ENCODE measurements at regions not wholly inside any gene's neighbourhood (a gene's known extent, or its start where the extent isn't known, plus 50 kb on each side); places are given as distances from the start of the nearest gene placed in this dataset.

DNA sequence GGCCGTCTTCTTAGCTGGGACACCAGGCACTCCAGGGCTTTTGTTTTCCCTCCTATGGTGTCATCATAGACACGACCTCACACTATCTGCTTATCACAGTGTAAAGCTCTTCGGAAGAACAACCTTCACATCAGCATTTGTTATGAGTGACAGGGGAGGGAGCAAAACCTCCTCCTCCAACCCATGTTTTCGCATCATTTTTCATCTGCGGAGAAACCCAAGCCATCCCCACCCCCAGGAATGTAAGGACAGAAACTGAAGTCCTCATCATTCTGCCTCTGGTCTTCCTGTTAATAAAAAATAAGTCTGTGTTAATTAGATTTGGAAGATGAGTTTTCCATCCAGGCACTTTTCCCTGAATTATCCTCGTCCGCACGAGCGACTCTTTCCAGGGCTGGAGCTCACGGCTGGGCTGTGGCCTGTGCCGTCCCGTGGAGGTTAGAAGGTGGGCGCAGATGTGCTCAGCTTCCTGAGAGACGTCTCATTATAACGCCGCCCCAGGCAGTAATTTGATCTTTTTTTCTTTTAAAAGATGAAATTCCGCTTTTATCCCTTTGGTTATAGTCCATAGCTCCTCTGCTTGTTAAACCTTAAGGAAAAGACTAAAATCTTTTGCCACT is 101.6 kb upstream of the TMEM18 start:
- DNase-seq = no peak

DNA sequence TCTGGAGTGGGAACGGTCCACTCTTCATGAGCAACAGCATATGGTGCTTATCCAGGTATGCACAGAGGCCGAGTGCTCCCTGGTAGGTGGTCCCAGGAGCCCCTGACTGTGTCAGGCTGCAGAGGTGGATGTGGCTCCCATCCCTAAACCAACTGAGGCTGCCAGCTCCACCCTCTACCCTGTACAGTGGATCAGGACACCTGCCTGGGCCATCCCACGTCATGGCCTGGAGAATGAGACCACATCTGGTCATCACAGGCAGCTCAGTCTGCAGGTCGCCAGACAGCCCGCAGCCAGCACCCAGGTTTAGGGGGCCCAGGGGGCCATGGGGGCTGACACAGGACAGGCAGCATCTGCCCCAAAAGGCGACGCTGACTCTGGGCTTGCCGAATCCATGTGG is 100.3 kb upstream of the TMEM18 start:
- DNase-seq = no peak

DNA sequence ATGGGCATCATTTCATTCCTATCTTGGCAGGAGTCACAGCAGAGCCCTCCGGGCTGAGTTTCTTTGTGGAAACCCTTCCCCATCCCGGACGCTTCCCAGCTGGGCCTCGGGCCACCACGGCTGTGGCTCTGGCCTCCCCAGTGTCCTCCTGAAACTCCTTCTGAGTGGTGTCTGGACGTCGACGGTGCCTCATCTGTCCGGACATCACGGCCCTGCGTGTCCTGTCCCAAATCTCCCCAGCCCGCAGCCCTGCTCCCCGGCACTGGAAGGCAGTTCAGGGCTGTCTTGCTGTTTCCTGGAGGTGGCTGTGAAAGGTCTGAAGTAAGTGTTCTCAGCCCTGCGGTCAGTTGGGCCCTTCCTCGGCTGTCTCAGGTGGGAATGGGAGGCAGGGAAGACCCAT is 99.8 kb upstream of the TMEM18 start:
- no peak for DNase-seq

DNA sequence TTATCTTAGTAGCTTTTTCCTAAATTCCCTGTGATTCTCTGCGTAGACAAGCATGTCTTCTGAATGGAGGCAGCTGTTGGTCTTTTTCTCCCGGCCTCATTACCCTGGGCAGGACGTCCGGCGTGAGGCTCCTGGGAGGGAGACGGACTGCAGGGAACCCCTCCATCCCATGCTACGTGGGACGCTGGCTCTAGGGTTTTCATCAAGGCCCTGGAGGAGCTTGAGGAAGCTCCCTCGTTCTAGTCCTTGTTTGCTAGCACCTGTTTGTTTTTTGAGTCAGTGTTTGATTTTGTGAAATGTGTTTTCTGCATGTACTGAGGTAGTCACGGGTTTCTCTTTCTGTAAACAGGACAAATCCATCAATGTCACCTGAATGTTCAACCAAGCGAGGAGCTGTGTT is 99.3 kb upstream of the TMEM18 start:
- DNase-seq = no peak

DNA sequence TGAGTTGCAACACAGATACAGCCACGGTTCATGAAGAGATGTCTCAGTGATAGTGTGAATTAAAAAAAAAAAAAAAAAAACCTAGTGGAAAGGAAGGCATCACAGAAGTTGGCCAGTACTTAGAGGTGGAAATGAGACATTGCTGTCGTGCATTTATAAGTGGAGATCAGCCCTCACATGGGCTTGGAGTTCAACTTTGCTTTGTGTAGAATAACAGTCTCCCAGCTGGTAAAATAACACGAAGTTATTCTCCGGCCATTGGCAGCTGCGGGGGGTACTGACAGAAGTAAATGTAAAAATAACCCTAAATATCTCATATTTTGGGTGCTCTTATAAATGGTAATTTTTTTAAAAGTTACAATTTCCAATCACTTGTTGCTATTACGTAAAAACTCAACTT is 98.8 kb upstream of the TMEM18 start:
- no peak for DNase-seq

DNA sequence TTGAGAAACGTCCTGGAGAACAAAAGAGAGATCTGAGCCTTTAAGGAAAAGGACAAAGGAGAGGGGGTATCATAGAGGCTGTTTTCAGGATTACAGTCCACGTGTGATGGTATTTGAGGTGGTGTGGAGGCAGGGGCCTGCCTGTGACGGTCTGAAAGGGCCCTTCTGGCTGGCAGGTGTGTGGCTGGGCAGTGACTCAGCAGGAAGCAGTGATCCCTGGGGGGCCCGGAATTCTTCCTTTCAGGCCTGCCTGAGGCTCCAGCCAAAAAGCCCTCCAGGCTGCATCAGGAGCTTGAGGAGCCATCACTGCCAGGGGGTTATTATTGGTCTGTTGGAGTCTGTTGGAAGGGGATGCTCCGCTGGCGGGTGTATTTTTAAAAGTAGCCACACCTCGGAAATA is 97.2 kb upstream of the TMEM18 start:
- no peak for DNase-seq

DNA sequence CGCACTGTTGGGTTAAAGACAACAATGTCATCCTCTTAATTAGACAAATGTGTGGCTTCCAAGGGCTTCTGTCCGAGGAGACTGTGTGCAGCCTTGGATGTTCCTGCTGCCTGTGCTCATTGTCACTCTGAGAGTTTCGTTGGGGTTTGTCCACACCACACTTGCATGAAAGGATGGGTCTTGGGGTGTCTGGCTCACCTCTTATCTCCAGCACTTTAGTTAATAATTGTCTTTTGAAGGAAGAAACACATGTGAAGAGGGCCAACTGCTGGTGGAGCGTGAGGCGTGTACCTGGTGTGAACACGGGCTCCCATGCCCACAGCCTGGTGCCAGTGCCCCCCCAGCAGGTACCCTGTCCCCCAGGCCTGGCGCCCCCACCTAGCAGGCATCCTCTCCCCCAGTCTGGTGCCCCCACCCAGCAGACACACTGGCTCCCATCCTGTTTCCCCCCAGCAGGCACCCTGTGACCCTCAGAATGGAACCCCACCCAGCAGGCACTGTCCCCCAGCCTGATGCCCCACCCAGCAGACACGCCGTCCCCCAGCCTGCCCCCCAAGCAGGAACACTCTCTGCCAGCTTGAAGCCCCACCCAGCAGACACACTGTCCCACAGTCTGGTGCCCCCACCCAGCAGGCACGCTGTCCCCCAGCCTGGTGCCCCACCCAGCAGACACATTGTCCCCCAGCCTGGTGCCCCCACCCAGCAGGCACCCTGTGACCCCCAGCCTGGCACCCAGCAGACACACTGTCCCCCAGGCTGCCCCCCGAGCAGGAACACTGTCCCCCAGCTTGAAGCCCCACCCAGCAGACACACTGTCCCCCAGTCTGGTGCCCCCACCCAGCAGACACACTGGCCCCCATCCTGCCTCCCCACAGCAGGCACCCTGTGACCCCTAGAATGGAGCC is 96.3 kb upstream of the TMEM18 start:
- DNase-seq = no peak

DNA sequence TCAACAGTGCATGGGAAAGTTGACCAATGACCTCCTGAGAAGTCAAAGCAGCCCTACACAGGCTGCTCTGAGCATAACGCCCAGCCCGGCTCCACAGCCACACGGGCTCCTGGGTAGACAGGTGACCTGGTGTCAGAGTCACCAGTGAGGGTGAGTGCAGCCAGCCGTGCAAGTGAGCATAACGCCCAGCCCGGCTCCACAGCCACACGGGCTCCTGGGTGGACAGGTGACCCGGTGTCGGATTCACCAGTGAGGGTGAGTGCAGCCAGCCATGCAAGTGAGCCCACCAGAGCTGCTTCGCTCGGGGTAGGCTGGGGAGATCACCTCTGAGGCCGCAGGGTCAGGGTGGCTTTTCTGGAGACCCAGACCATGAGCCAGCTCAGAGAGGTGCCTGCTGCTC is 94.3 kb upstream of the TMEM18 start:
- no peak for DNase-seq

DNA sequence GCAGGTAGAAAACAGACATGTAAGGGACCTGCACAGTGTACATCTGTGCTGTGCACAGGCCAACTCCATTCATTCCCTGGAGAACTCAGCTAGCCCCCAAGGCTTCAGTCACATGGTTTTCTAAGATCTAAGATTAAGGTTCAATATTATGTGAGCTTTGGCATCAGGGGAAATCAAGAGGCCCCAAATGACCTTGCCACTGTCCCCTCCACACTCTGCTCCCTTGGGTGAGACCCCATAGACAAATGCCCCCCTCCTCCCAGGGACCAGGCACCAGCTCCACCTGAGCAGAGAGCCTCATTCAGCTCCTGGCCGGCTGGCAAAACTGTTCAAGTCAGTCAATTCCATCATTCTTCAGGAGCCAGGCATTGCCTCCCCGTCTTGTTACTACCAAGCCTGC is 93.6 kb upstream of the TMEM18 start:
- no peak for DNase-seq

DNA sequence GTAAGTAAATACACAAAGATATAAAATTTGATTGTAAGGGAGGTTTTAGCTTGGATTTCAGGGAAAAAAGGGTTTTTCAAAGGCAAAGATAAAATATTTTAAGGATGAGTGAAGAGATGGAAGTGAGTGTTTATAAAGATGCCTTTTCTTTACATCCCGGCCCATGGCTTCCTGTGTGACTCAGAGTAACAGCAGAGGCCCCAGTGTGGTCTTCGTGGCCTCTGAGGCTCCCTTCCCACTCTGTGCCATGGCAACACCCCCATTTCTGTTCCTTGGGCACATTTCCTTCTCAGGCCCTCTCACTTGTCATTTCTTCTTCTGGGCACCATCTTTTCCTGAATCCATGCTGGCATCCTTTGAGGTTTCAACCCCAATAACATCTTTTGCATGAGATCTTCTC is 92.6 kb upstream of the TMEM18 start:
- no peak for DNase-seq

DNA sequence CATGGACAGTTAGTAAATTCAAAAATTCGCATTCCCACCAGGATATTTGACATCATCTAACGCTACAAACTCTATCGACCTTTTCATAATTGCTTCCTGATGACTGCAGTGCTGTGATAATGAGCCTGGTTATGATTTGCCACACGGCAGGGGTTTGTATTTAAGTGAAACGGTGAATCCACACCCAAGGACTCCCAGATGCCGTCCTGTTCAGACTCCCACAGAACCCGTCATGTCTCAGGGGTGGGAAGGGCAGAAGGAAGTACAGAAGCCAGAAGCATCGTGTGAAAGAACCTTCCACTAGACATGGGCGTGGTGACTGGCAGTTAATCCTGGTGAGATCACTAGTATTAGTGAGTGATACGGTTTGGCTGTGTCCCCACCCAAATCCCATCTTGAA is 91.2 kb upstream of the TMEM18 start:
- no peak for DNase-seq

DNA sequence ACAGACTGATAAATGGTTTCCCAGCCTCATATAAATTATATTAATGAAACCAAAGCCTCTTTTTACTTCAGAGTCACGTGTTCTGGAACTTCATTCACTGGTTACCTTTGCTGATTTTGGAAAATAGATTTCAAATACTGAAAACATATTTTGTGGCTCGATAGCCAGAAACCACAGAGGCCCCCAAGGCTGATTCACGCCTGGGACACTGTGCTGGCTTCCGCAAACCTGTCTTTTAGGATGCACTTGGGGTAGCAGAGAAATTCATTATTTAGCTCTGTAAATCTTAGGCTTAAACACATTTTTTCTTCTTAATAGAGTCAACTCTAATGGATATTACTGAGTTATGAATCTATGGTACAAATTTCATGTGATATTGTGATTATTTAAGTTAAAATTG is 90.7 kb upstream of the TMEM18 start:
- DNase-seq = no peak

DNA sequence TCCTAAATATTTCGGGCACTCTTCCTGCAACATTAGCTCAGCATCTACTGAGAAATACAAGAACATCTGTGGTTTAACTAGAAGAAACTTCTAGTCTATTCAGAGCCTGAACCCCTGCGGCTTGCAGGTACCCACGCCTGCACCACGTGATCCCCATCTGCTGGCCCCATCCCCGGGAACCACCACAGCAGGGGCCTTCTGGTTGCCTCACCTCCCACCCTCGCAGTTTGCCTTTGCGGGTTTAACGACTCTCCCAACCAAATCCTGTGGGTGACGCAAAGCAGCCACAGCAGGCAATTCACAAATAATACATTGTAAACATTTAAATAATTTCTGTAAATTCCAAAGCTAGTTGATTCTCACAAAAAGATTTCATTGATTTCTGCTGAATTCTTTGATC is 90.2 kb upstream of the TMEM18 start:
- no peak for DNase-seq

DNA sequence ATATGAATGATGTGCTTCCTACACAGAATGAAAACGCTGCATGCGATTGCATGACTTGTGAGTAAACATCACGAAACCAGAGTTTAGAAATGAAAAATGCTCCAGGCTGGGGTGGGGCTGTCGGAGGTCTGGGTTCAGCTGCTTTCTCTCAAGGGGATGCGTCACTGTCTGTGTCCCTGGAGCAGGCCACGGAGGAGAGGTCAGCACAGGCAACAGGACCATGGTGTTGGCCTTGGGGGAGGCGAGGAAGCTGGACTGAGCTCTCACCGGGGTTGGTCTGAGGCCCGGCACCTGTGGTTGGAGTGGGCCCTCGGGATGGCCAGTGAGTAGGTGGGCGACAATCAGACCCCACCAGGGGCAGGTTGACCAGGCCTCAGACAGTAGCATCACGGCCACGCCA is 89.0 kb upstream of the TMEM18 start:
- no peak for DNase-seq

DNA sequence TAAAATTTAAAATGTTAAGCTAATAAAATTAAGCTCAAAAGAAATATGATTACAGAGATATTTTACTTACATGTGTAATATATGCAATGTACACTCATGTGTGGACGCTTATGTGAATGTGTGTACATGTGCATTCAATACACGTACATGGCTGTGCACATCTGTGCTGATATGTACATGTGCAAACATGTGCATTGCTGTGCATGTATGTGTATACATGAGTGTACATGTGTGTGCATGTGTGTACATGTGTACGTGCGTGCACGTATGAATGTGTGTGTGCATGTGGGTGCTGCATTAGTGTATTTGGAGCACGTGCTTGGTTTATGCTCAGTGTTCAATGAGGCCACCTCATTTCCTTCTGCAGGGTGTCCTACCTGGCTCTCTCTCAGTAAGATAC is 88.2 kb upstream of the TMEM18 start:
- no peak for DNase-seq

DNA sequence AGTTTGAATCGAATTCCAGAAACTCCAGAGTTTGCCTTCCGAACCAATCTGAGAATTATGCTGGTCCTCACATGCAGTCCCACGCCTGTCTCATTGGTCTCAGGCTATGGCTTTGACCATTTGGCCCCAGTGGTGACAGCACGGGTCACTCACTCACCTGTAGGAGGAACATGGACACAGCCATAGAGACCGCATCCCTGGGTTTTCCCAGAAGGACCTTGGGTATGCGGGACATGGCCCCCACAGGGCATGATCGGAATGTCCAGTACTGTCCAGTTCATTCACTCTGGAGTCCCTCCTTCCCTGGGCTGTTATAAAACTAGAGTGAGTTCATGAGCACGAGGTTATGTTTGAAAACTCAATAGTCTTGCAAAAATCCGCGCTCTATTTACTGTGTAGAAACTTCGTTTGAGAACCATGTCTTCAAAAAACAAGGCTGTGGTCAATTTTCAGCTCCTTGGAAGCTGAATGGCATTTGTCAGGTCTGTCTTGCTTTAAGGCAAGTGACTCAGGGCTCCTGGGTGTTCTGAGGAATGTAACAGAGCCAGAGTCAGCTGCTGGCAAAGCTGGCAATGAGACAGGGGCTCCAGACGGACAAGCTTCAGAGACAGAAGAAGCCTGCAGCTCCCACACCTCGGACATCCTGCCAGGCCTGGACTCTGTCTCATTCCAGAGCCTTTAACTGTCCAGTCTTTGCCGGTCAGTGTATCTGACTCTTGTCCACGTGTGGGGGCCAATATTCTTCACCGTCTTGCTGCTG is 86.7 kb upstream of the TMEM18 start:
- DNase-seq = no peak

DNA sequence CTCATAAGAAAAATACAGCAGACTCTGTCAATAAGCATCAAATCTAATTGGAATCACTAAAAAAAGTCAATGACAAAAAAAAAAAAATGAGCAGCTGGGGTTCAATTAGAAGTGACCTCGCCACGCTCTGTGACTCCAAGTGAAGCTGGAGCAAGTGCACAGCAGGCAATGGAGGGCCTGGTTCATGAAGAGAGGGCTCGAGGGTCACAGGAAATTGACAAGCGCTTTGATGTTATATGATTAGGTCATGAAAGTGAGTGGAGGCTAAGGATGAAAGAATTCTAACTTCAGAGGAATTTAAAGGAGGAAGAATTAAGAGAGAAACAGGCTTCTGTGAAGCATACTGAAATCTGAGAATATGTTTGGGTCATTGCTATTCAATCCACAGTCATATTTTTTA is 85.4 kb upstream of the TMEM18 start:
- no peak for DNase-seq

DNA sequence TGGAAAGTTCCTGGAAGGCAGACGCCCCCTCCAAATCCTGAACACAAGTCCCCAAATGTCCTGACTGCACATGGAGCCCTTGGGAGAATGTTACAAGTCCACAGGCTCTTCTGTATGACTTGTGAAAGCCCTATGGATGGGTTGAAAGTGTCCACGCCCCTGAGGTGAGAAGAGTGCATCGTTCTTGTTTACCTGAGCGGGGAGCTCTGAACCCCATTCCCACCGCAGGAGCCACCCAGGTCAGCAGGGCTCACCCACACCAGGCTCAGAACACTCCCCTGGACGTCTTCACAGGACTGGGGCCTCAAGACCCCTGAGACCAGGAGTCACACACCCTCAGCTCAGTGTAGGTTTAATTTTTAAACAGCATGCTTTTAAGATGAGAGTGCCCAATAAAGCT is 84.2 kb upstream of the TMEM18 start:
- DNase-seq = no peak

DNA sequence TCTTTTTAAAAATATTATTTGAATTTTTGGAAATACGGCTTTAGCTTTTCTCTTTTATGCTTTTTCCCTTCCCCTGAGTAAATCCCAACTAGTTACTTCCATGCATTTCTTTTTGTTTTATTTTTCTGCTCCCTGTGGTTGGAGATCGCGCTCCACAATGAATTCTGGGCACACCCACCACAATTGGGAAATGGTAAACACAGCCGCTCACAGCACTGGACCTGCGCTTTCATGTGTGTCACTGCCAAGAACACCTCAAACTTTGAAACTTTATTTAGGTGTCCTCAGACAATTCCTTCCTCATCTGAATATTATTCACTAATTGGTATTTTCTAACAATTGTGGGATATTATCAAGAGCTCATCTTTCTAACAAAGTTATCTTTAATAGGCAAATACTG is 82.8 kb upstream of the TMEM18 start:
- DNase-seq = no peak

DNA sequence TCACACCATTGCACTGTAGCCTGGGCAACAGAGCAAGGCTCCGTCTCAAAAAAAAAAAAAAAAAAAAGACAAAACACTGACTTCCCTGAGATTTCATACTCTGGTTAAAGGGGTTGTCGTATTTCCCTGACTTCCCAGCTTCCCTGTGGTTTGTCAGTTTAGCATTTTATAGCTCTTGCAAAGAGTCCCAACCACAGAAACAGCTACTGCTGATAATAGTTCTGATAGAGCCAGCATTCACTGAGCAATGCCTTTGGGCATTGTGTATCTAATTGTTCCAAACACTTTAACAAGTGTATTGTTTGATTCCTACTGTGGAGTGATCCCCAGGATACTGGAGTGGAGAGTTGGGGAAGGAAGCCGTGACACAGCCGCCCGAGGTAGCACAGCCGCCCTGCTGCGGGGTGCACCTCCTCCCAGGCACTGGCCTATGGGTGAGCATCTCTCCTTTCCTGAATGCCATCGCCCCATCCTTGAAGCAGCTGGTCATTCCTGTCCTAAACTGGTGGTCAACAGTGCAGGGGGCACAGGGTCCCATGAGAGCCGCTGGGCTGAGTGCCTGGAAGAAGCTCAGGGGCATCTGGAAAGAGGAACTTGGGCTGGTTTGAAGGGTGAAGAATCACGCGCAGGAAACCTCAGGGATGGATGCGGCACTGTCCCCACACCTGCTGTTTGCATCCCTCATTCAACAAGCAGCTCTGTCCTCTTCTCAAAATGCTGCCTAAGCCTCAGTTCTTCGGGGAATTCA is 81.0 kb upstream of the TMEM18 start:
- no peak for DNase-seq

DNA sequence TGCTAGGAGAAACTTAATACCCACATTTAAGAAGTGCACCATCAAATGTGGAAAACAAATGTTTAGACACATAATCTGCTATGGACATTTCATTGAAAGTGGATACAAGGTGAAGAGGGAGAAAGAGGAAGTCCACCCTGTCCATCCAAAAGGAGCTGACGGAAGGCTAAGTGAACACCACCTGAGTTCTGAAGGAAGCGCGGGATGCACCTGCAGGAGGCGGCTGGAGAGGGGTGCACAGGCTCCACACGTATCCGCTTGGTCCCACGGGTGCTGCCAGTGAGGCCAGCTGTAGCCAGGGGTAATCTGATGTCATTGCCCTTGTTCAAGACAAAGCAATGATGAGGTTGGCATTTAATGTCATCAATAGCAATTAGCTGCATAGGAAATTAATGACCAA is 75.9 kb upstream of the TMEM18 start:
- DNase-seq = no peak

DNA sequence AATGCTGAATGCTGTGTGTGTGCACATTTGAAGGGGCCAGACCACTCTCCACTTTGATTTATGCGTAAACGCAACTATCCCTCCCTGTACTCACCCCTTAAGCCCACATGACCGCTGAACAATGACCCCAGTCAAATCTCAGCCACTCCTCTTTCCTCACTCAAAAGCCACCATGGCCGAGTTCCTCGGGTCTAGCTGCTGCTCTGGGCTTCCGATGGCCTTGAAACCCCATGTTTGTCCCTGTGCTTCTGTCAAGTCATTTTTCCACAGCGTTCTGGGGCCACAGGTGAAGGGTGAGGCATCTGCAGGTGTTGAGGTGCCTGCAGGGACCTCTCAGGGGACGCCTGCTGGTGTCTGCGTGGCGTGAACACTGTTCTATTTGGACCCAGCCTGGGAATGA is 74.3 kb upstream of the TMEM18 start:
- no peak for DNase-seq

DNA sequence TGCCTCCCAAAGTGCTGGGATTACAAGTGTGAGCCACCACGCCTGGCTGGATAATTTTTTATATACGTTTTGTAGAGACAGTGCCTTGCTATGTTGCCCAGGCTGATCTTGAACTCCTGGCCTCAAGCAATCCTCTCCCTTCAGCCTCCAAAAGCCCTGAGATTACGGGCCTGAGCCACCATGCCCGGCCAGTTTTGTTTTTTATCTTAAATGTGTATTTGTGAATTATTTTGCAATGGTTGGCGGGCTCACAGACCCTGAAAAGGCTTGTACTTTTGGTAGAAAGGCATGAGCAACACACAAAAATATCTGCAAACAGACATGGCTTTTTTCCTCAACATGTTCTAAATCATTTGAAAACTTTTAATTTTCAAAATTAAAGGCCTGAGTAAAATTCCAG is 73.4 kb upstream of the TMEM18 start:
- no peak for DNase-seq
